HEK293T (cell line): ENCODE measurements at regions not wholly inside any gene's neighbourhood (a gene's known extent, or its start where the extent isn't known, plus 50 kb on each side); places are given as distances from the start of the nearest gene placed in this dataset.

Experiments
- CTBP1 ChIP-seq: fragments of 450-650 bp; IDR thresholded peaks from 2 replicates; pipeline ENCODE4 v1.6.1; 2016; ENCODE audit warnings: borderline replicate concordance
- NFRKB ChIP-seq: fragments of 450-650 bp; IDR thresholded peaks from 2 replicates; pipeline ENCODE4 v1.6.1; 2016; ENCODE audit warnings: mild to moderate bottlenecking, moderate library complexity

GRCh38 chr20:58077282-58077681, 151.2 kb downstream of the ANKRD60 start:
- TF ChIP-seq NFRKB (no peak), CTBP1 (no peak)
